HG02870 (cell line): ENCODE measurements at regions not wholly inside any gene's neighbourhood (a gene's known extent, or its start where the extent isn't known, plus 50 kb on each side); places are given as distances from the start of the nearest gene placed in this dataset.

Experiments used
- ATAC-seq: cut with Tn5 transposase; IDR thresholded peaks from one replicate; pipeline ENCODE4 v1.9.1; 2021; ENCODE audit warnings: mild to moderate bottlenecking, moderate library complexity; ENCODE audit not compliant: unreplicated experiment

DNA sequence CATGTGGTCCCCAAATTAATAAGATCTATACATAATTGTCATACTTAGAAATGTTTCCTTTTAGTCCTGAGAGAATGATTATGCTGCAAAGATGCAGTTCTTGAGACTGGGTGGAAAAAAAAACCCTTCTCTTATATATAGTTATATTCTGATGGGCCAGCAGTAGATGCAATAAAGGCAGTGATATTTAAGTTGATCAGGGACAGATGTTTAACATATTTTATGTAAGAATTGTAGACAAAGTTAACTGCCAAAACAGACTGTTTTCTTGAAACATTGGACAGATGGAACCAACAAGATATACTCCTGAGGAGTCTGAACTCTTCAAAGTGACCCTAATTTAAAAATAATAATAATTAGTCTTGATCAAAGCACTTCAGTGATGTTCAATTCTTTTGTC lies 172.0 kb upstream of the LRIG1 start:
- ATAC-seq: no peak

GRCh38 chr3:66673293-66673692 lies 172.5 kb upstream of the LRIG1 start:
- no peak for ATAC-seq

DNA sequence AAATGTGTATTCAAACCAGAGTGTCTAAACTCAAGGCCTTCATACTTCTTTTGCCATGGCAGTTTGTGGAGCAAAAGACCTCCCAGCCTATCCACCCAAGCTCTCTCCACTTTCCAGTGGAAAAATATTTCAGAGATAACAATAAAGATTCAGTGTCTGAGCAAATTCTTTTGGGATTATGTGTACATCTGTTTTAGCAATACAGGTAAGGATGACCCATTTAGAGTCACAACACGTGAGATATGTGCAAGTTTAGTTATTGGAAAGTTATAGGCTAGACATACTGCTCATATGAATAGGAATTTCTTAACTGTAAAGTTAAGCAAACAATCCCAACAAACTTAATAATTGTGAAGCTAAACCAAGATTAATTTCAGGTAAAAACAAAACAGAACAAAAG lies 174.5 kb upstream of the LRIG1 start:
- ATAC-seq: no peak

DNA sequence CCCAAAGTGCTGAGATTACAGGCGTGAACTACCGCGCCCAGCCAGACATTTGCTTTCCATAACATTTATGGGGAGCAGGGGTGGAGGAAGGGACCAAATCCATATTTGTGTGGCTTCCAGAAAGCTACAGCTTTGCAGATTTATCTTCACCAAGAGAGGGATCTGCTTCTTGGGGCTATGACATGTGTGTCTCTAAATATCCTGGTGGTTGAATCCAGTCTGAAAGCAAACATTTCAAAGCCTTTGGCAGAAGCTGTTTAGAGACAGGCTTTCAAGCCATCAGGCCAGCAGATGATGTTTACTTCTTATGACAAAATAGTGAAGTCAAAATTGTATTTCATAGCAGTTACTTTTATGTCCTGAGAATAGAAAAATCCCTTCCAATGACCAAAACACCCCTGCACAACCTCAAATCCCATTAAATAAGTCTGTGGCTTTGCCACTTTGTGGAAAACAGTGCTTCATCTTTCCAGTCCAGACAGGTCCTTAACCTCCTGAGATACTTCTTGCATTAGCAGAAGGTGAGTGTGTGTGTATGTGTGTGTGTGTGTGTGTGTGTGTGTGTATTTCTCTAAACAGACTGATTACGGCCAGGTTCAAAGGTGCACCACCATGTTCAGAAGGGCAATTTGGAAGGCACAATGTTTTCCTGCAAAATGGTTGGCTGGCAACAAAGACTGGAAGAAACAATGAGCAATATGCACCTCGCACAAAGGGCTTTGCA lies 191.4 kb upstream of the LRIG1 start:
- no peak for ATAC-seq

DNA sequence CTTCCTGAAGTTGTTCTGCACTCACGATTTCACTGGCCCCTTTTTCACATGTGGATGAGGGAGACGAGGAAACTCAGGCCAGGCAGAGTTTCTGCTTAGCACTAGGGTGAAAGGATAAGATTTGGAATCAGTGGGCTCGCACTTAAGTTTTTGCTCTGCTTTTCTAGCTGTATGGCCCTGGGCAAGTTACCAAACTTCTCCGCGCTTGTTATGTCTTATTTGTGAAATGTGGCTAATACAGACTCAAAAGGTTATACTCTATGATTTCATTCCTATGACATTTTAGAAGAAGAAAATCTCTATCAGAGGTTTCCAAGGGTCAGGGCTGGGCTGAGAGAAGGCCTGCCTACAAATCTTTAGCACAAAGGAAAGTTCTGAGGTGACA lies 191.9 kb upstream of the LRIG1 start:
- ATAC-seq: no peak

DNA sequence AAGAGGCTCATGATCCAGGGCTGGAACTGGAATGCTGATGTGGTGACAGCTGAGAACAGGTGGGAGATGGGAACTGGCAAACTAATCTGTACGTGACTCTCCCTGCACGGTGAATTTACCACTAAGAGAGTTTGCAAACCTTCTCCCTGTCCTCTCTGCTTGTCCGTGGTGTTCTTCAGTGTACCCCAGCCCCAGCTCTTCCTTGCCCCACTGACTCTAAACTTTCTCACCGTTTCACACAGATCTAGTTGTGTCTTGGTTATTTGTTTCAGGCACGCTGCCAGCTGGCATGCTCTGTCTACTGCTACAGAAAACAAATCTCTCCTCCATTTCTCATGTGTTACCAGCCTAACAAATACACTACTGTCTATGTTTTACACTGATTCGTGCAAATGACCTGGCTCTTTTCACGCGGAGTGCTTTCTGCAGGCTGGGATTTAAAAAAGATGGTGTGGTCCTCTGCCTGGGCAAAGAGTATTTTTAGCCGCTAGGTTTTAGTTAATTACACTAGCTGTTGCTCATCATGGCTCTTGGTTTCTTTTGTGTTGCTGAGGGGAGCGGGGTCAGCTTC lies 192.7 kb upstream of the LRIG1 start:
- ATAC-seq: no peak

DNA sequence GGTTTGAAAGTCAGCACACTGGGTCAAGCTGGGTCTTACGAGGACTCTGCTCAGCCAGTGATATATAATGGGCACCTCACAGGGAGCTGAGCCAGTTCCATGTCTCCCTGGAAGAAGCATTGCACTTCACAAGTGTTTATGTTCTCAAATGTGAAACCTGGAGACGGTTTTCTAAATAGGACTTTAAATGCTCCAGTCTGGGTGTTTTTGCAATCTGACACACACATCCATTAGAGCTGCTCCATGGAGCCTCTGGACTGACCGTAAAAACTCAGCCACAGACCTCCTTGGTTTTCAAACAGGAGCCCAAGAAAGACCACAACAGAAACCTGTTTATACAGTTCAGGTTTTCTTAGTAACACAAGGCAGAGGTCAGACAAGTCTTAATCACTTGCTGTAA lies 201.3 kb upstream of the LRIG1 start:
- no peak for ATAC-seq

DNA sequence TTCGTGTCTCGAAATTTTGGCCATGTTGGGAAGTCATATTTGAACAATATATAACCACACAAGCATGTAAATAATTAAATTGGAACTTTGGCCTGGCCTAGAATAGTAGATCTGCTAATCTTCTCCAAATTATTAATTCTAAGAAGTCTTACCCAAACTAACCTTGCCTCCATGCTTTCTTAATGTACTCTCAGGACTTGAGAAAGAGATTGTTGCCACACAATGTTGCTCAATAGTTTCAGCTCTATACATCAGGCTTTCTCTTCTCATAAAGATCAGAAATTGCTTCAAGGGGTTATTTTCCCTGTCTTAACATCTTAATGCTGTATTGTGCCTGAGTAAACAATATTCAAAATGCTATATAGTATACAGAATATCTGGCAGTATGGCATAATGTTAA lies 202.7 kb upstream of the LRIG1 start:
- ATAC-seq: no peak

DNA sequence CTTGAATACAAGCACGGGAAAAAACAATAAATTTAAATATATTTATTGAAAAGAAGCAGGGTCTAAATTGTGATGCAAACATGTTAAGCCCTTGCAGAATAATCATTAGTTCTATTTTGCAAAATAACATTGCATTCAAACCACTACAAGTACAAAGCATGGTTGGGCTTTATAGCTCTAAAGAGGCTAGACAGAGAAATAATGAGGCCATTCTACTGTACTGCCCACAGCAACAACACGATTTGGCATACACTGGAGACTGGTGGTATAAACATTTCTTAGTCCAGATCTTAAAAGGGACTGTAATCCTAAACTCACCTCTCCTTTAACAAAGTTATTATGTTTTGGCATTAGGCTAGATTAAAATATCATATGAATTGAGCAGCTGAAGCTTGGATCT lies 204.3 kb upstream of the LRIG1 start:
- ATAC-seq: no peak

DNA sequence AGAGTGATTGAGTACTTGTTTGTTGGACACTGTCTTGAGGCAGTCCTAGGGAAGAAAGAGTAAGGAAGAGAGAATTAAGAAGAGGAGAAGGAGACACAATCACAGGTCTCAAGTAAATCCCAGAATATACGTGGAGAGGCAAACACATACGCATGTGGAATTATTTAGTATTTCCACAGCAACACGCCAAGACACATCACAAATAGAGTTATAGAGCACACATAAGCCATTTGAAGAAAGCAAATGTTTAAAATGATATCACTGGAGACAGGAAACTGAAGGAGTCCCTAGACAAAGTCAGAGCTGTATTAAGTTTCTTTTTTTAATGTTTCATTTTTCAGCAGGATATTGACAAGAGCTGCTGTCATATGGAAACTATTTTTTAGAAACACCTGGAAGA lies 206.1 kb upstream of the LRIG1 start:
- no peak for ATAC-seq

DNA sequence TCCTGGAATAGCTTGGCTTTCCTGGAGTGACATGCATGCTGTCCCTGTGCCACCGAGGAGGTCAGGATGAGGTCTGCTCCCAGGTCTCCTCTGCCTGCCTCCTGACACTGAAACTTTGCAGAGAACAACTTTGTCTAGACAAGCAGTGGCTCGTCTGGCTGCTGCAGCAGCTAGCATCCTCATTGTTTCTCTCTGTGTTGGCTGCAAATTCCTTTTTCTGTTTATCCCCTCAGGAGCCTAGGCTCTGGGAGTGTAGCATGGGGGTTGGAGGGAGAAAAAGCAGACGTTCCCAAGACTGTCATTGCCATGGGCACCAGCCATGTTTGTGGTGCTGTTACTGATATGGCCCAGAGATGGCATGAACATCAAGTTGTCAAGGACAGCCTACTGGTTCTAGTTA lies 208.7 kb upstream of the LRIG1 start:
- ATAC-seq: no peak

GRCh38 chr3:66712210-66712609 lies 211.4 kb upstream of the LRIG1 start:
- ATAC-seq: no peak

- no peak for ATAC-seq
Measured at GRCh38 chr3:66713921-66714320, 213.1 kb upstream of the LRIG1 start.

GRCh38 chr3:66715806-66716205 lies 215.0 kb upstream of the LRIG1 start:
- ATAC-seq: no peak

- ATAC-seq: no peak
Measured at GRCh38 chr3:66717806-66718205, 217.0 kb upstream of the LRIG1 start.

- ATAC-seq: no peak
Measured at GRCh38 chr3:66719796-66720356, 219.1 kb upstream of the LRIG1 start.

DNA sequence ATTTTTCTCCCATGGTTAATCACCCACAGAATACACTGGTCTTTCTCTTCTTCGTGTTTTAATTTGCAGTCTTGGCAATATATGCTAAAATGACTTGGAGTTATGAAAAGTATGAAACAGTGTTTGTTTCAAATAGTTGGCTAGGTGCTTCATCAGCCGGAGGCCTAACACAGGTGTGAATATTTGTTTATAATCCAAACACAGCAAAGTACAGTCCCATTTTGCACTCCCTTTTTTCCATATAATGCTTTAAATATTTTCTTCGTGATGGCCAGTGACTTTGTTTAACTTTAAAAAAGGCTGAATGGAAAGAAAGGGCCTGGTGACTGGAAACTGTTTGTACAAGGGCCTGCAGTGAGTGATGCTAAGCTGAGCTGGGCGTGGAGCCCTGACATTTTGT lies 219.7 kb upstream of the LRIG1 start:
- ATAC-seq: no peak

GRCh38 chr3:66722675-66723074 lies 221.9 kb upstream of the LRIG1 start:
- ATAC-seq: no peak

- ATAC-seq: no peak
Measured at GRCh38 chr3:66723231-66723630, 222.4 kb upstream of the LRIG1 start.

DNA sequence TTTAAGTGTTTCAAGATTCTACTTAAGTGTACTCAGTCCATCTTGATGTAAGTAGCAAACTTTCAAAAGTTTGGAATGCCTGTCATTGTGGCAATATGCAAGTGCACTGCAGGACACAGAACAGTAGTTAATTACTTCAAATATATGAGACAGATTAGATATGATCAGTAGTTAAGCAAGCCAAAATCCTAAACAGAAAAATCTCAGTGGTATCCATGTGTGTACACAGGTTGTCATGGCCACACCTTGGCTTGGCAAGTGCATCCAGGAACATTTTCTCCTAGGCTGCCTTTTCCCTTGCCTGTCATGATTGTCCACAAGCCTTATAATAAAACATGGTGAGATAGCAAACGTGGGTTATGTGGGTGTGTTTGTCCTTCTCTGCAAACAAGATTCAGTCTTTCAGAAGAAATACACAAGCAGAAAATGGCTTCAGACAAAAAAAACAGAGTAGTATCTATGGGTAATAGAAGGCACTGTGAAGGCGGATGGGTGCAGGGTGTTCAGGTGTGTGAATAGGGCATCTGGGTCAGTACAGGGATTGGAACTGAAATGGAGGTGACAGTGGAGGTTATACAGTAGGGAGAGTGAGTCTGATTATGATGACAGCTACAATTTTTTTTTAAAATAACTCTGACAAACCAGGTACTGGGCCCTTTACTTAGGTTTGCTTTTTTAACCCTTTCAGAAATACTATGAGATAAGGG lies 229.0 kb upstream of the LRIG1 start:
- no peak for ATAC-seq

DNA sequence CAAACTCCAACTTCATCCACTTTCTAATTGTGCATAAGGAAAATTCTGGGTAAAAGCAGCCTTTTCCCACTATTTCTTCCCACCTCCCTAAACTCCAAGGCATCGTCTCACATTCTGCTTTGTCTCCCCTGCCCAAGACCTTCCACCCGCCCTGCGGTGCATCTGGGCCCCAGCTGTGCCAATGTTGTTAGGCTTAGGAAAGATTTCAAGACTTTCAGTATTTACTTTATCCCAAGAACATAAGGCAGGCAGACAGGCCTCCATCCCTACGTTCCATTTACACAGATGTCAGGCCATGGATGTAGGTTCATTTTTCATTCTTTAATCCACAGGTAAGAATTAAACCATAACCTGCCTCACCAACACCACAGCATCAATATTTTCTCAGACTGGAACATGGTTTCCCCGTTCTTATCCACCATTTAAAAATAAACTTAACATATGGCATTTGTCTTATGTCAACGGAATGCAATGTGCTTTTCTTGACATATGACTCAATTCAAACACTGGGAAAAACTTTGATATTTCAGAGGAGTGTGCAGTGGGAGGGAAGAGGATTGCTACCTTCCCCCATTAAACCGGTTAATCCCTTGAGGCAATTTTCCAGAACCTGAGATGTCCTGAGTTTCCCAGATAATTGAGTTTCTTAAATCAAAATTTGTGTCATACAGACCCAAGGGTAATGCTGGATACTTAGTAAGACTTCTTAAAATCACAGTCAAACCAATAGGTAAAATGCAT lies 238.0 kb upstream of the LRIG1 start:
- no peak for ATAC-seq
